ENCODE measurements at regions not wholly inside any gene's neighbourhood (a gene's known extent, or its start where the extent isn't known, plus 50 kb on each side); places are given as distances from the start of the nearest gene placed in this dataset.

DNA sequence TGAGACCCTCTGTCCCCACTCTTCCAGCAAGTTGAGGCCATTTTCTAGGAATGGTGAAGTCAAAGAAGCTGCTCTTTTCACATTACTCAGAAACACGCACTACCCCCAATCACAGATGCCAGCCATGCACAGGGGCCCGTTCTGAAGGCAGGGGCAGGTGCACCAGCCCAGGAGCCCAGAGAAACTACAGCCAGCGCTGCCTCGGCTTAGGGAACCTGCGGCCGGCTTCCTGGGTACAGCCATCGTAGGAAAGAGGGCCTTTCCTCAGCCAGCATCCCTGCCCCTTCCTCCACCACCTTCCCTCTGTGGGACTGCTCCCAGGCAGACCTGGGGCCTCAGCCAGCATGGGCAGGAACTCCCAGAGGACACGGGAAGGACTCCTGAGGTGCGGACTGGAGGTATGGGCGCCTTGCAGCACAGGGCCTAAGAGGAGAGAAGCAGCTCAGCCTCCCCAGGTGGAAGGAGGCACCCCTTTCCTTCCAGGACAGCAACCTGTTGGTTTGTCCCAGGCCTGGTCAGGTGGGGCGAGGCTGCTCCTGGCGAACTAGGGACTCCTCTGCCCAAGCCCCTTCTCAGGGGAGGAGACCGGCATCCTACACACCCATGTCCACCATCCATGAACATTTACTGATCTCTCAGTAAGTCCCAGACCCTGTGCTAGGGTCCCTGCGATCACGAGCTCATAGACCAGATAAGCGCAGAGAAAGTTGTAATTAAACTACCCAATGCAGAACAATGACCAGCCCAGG, 99.0 kb upstream of the ID2 start:
- TF ChIP-seq, protein P1, sequence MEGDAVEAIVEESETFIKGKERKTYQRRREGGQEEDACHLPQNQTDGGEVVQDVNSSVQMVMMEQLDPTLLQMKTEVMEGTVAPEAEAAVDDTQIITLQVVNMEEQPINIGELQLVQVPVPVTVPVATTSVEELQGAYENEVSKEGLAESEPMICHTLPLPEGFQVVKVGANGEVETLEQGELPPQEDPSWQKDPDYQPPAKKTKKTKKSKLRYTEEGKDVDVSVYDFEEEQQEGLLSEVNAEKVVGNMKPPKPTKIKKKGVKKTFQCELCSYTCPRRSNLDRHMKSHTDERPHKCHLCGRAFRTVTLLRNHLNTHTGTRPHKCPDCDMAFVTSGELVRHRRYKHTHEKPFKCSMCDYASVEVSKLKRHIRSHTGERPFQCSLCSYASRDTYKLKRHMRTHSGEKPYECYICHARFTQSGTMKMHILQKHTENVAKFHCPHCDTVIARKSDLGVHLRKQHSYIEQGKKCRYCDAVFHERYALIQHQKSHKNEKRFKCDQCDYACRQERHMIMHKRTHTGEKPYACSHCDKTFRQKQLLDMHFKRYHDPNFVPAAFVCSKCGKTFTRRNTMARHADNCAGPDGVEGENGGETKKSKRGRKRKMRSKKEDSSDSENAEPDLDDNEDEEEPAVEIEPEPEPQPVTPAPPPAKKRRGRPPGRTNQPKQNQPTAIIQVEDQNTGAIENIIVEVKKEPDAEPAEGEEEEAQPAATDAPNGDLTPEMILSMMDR (IDR thresholded peaks at IDR 0.05) = no peak
- H3K27ac ChIP-seq = peak overlapping the region; percentile 93
- peak overlapping the region; percentile 38 for H3K4me3 ChIP-seq (ENCODE audit: low read depth, low read length)
- no peak overlapping the region for H2AFZ ChIP-seq
- no peaks in the 10 kb centered on the region for H3K36me3 ChIP-seq (ENCODE audit: control insufficient read depth, insufficient read depth, low read length)
- no peaks in the 10 kb centered on the region for H3K27me3 ChIP-seq (ENCODE audit: control insufficient read depth, insufficient read depth, low read length)
- H3K9ac ChIP-seq = peak overlapping the region; percentile 79
- peaks cover 38% of the 10 kb centered on the region for H3K4me1 ChIP-seq
- peaks cover 19% of the 10 kb centered on the region for H3K79me2 ChIP-seq
- H3K4me2 ChIP-seq (ENCODE audit: low read length) = peak overlapping the region; percentile 73
- no peaks in the 10 kb centered on the region for H3K9me3 ChIP-seq (ENCODE audit: control insufficient read depth, low read length)

DNA sequence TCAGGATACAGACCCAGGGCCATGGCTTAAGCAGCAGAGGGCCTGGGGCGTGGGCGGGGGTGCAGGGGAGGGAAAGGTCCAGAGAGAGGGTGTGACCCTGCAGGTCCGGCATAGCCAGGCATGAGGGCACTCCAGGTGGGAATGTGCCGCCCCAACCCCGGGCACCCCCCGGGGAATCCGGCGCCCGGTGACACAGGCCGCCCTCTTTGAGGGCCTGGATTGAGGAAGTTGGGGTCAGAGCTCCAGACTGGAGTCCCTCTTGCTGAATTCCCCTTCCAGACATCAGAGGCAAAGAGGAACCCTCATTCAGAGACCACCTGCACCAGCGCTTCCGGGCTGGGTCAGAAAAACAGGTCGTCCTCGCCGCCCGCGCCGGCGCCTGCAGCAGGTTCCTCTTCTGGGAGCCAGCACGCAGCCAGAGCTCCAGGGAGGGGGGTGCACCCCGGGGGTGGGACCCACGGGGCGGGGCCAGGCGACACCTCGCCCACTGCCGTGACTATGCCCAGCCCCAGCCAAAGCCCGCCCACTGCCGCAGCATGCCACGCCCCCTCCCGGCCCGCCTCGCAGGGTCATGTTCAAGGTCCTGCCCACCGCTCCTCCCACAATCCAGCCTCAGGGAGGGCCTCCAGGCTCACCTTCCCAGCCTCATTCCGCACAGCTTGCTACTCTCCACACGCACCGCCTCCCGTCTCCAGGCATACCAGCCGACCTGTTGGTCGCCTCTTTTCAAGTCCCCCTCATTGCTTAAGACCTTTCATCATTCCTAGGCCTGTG, 98.3 kb upstream of the ID2 start:
- Histone ChIP-seq H3K4me2 (ENCODE audit: low read length) (peak overlapping the region; percentile 80), H3K36me3 (ENCODE audit: control insufficient read depth, insufficient read depth, low read length) (no peaks in the 10 kb centered on the region), H2AFZ (peak overlapping the region; percentile 48), H3K27ac (peak overlapping the region; percentile 93), H3K4me3 (ENCODE audit: low read depth, low read length) (peak overlapping the region; percentile 70), H3K79me2 (peaks cover 11% of the 10 kb centered on the region), H3K9me3 (ENCODE audit: control insufficient read depth, low read length) (no peaks in the 10 kb centered on the region), H3K4me1 (peaks cover 38% of the 10 kb centered on the region), H3K9ac (peak overlapping the region; percentile 79), H3K27me3 (ENCODE audit: control insufficient read depth, insufficient read depth, low read length) (no peaks in the 10 kb centered on the region)
- TF ChIP-seq, protein P1 (IDR thresholded peaks at IDR 0.05) = no peak

DNA sequence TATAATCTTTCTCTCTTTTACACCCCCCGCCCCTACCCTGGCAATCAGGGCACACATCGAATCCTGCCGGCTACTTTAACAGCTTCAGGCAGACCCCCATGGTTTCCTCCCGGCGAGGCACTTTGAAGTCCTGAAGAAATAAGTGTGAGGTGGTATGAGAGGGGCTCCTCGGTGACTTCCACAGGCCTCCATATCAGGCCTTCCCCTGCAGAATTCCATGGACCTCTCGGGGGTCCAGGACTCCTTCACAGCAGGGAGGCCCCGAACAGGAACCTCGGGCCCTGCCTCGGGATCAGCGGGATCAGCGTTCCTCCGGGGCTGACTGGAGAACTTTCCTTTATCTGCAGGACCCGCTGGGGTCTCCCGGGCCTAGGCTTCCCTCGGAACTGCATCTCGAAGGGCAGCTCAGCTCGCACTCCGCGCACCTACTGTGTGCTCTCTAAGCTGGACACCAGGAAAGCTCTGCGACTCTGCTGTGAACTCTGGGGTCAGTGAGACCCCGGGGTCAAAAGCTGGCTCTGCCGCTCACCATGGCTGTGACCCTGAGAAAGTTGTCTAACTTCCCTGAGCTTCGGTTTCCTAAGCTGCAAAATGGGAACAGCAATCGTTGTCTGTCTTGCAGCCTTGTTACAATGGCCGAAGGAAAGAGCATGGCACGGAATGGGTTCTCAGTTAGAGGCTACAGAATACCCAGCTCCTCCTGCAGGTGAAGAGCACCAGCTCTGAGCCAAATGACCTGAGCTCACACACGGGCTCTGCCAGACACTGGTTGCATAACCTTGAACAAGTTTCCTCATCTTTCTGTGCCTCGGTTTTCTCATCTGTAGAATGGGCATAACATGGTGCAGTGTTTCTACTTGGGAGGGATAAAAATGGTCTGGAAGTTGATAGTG, 97.4 kb upstream of the ID2 start:
- H3K4me2 ChIP-seq (ENCODE audit: low read length) = peak overlapping the region; percentile 80
- H2AFZ ChIP-seq = peak overlapping the region; percentile 48
- peak overlapping the region; percentile 70 for H3K4me3 ChIP-seq (ENCODE audit: low read depth, low read length)
- peak overlapping the region; percentile 93 for H3K27ac ChIP-seq
- peaks cover 38% of the 10 kb centered on the region for H3K4me1 ChIP-seq
- H3K9ac ChIP-seq = no peak overlapping the region
- no peaks in the 10 kb centered on the region for H3K36me3 ChIP-seq (ENCODE audit: control insufficient read depth, insufficient read depth, low read length)
- no peaks in the 10 kb centered on the region for H3K27me3 ChIP-seq (ENCODE audit: control insufficient read depth, insufficient read depth, low read length)
- no peaks in the 10 kb centered on the region for H3K9me3 ChIP-seq (ENCODE audit: control insufficient read depth, low read length)
- TF ChIP-seq, protein P1 (IDR thresholded peaks at IDR 0.05) = no peak
- peaks cover 5% of the 10 kb centered on the region for H3K79me2 ChIP-seq

DNA sequence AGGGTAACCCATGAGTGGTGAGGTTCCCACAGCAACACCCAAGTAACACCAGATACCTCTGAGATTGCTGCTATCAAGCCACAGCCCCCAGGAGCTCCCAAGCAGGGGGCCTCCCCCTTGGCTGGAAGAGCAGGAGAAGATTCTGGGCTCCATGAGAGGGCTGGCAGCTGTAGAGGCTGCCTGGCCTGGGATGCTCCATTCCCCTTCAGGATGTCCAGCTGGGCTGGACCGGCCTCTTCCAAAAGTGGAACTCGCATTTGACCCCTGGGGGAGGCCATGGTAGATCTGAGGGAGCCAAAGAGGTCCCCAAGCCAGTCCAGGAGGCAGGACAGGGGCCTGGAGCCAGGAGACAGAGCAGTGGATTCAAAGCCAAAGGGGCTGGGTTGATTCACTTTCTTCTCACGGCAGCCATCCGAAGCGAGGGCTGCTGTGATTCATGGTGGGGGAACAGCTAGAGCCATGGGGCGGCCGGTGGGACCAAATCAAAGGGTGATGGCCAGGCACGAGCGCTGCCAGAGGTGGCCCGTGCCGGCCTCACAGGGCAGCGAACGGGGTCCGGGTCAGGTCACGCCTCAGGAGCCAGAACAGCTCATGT, 95.3 kb upstream of the ID2 start:
- Histone ChIP-seq H3K79me2 (peaks cover 5% of the 10 kb centered on the region), H3K4me1 (peaks cover 26% of the 10 kb centered on the region), H3K27ac (no peak overlapping the region), H3K9me3 (ENCODE audit: control insufficient read depth, low read length) (no peaks in the 10 kb centered on the region), H3K36me3 (ENCODE audit: control insufficient read depth, insufficient read depth, low read length) (no peaks in the 10 kb centered on the region), H2AFZ (no peak overlapping the region), H3K27me3 (ENCODE audit: control insufficient read depth, insufficient read depth, low read length) (no peaks in the 10 kb centered on the region), H3K4me3 (ENCODE audit: low read depth, low read length) (no peak overlapping the region), H3K4me2 (ENCODE audit: low read length) (no peak overlapping the region), H3K9ac (no peak overlapping the region)
- TF ChIP-seq, protein P1 (IDR thresholded peaks at IDR 0.05) = no peak

Measured in parathyroid adenoma (tissue), 2 donors.